Uterus (tissue), 2 donors: ENCODE measurements at regions not wholly inside any gene's neighbourhood (a gene's known extent, or its start where the extent isn't known, plus 50 kb on each side); places are given as distances from the start of the nearest gene placed in this dataset.

Source experiments
- POLR2A ChIP-seq, 2 donors: fragments of 450-650 bp; IDR thresholded peaks; one replicate each; pipeline ENCODE4 v1.6.1; 2016; ENCODE audit warnings: antibody characterized with exemption in 2 of 2, mild to moderate bottlenecking in 1 of 2, moderate library complexity in 1 of 2
- TF ChIP-seq, protein P1 (sequence below), 4 experiments: fragments of 200-600 bp in 2 of 4; fragments of 450-650 bp in 2 of 4; sonication (generic) in 2 of 4; IDR thresholded peaks; one replicate each; pipeline ENCODE4 v1.5.1; 2016 to 2019; ENCODE audit warnings: antibody characterized with exemption in 4 of 4, mild to moderate bottlenecking in 2 of 4, moderate library complexity in 1 of 4

- TF ChIP-seq, protein P1, sequence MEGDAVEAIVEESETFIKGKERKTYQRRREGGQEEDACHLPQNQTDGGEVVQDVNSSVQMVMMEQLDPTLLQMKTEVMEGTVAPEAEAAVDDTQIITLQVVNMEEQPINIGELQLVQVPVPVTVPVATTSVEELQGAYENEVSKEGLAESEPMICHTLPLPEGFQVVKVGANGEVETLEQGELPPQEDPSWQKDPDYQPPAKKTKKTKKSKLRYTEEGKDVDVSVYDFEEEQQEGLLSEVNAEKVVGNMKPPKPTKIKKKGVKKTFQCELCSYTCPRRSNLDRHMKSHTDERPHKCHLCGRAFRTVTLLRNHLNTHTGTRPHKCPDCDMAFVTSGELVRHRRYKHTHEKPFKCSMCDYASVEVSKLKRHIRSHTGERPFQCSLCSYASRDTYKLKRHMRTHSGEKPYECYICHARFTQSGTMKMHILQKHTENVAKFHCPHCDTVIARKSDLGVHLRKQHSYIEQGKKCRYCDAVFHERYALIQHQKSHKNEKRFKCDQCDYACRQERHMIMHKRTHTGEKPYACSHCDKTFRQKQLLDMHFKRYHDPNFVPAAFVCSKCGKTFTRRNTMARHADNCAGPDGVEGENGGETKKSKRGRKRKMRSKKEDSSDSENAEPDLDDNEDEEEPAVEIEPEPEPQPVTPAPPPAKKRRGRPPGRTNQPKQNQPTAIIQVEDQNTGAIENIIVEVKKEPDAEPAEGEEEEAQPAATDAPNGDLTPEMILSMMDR (IDR thresholded peaks at IDR 0.05): no peak
- TF ChIP-seq POLR2A (IDR thresholded peaks at IDR 0.05): no peak
These were observed 298.3 kb upstream of the RBMS1 start for GRCh38 chr2:160791884-160792283.
